ENCODE measurements at regions not wholly inside any gene's neighbourhood (a gene's known extent, or its start where the extent isn't known, plus 50 kb on each side); places are given as distances from the start of the nearest gene placed in this dataset.

DNA sequence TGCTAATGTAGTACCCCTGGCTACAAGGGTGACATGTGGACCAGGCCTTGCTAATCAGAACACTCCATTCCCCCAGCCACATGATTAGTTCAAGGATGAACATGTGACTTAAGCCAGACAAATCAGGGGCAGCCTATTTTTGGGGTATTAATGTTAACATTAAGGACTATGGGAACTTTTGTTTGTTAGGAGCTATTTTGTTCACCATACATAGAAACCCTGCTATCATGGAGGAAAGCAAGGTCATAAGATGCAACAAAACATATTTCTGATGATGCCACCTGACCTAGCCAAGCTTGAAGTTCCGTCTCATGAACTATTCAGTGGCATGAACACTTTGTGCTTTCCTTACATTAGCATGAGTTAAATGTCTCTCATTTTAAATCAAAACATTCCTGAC lies 90.8 kb upstream of the PELI2 start:
- Histone ChIP-seq H3K4me1 (ENCODE audit: control extremely low read depth in 1 of 4, control insufficient read depth in 4 of 4, insufficient read depth in 4 of 4, low read length in 3 of 4) (no peaks in the 10 kb centered on the region), H3K36me3 (ENCODE audit: control insufficient read depth in 4 of 4, insufficient read depth in 4 of 4, low read length in 3 of 4) (no peaks in the 10 kb centered on the region), H3K27me3 (replicated peaks in 2 of 5; ENCODE audit: control insufficient read depth in 4 of 5, insufficient read depth in 5 of 5, low read length in 4 of 5) (no peaks in the 10 kb centered on the region), H3K9me3 (ENCODE audit: control extremely low read depth in 1 of 5, control insufficient read depth in 4 of 5, insufficient read depth in 2 of 5, low read depth in 1 of 5, low read length in 4 of 5) (no peaks in the 10 kb centered on the region), H3K27ac (ENCODE audit: insufficient read depth in 1 of 2, low read depth in 1 of 2, low read length in 2 of 2, poor library complexity in 1 of 2, severe bottlenecking in 2 of 2) (no peak overlapping the region), H3K4me3 (ENCODE audit: control insufficient read depth in 1 of 7, extremely low read depth in 1 of 7, insufficient read depth in 4 of 7, low read depth in 2 of 7, low read length in 6 of 7) (no peak overlapping the region)
- no peak for DNase-seq
- ChIA-PET CTCF (no interaction called here), POLR2A (no interaction called here)
- WGBS (ENCODE audit: insufficient coverage) = 83% methylated on average over 1 of the region's 1 CpG

- 90% methylated on average over 2 of the region's 2 CpGs for WGBS (ENCODE audit: insufficient coverage)
- no peaks in the 10 kb centered on the region for H3K27me3 ChIP-seq (replicated peaks in 2 of 5; ENCODE audit: control insufficient read depth in 4 of 5, insufficient read depth in 5 of 5, low read length in 4 of 5)
- H3K4me1 ChIP-seq (ENCODE audit: control extremely low read depth in 1 of 4, control insufficient read depth in 4 of 4, insufficient read depth in 4 of 4, low read length in 3 of 4) = no peaks in the 10 kb centered on the region
- DNase-seq = no peak
- H3K36me3 ChIP-seq (ENCODE audit: control insufficient read depth in 4 of 4, insufficient read depth in 4 of 4, low read length in 3 of 4) = no peaks in the 10 kb centered on the region
- no peaks in the 10 kb centered on the region for H3K9me3 ChIP-seq (ENCODE audit: control extremely low read depth in 1 of 5, control insufficient read depth in 4 of 5, insufficient read depth in 2 of 5, low read depth in 1 of 5, low read length in 4 of 5)
- POLR2A ChIA-PET = no interaction called here
- CTCF ChIA-PET = interaction anchor here (1.2 kb wide), 1 partner anchor 38 kb away, joined by 4 read pairs; no protein-coding TSS in a partner anchor
- no peak overlapping the region for H3K4me3 ChIP-seq (ENCODE audit: control insufficient read depth in 1 of 7, extremely low read depth in 1 of 7, insufficient read depth in 4 of 7, low read depth in 2 of 7, low read length in 6 of 7)
- no peak overlapping the region for H3K27ac ChIP-seq (ENCODE audit: insufficient read depth in 1 of 2, low read depth in 1 of 2, low read length in 2 of 2, poor library complexity in 1 of 2, severe bottlenecking in 2 of 2)
Observed at GRCh38 chr14:56027916-56028712, 90.1 kb upstream of the PELI2 start.

- no peak for DNase-seq
- Histone ChIP-seq H3K27me3 (replicated peaks in 2 of 5; ENCODE audit: control insufficient read depth in 4 of 5, insufficient read depth in 5 of 5, low read length in 4 of 5) (no peaks in the 10 kb centered on the region), H3K9me3 (ENCODE audit: control extremely low read depth in 1 of 5, control insufficient read depth in 4 of 5, insufficient read depth in 2 of 5, low read depth in 1 of 5, low read length in 4 of 5) (no peaks in the 10 kb centered on the region), H3K4me3 (ENCODE audit: control insufficient read depth in 1 of 7, extremely low read depth in 1 of 7, insufficient read depth in 4 of 7, low read depth in 2 of 7, low read length in 6 of 7) (no peak overlapping the region), H3K27ac (ENCODE audit: insufficient read depth in 1 of 2, low read depth in 1 of 2, low read length in 2 of 2, poor library complexity in 1 of 2, severe bottlenecking in 2 of 2) (no peak overlapping the region), H3K4me1 (ENCODE audit: control extremely low read depth in 1 of 4, control insufficient read depth in 4 of 4, insufficient read depth in 4 of 4, low read length in 3 of 4) (no peaks in the 10 kb centered on the region), H3K36me3 (ENCODE audit: control insufficient read depth in 4 of 4, insufficient read depth in 4 of 4, low read length in 3 of 4) (no peaks in the 10 kb centered on the region)
- ChIA-PET POLR2A (interaction anchor here (0.6 kb wide), 1 partner anchor 593 kb away, joined by 3 read pairs; no protein-coding TSS in a partner anchor), CTCF (interaction anchor here (0.6 kb wide), 1 partner anchor 527 kb away, joined by 4 read pairs; no protein-coding TSS in a partner anchor)
- WGBS (ENCODE audit: insufficient coverage) = 96% methylated on average over 3 of the region's 5 CpGs
Observed at GRCh38 chr14:56036353-56036752, 81.9 kb upstream of the PELI2 start.

GRCh38 chr14:56040121-56040520 lies 78.1 kb upstream of the PELI2 start:
- Histone ChIP-seq H3K27ac (ENCODE audit: insufficient read depth in 1 of 2, low read depth in 1 of 2, low read length in 2 of 2, poor library complexity in 1 of 2, severe bottlenecking in 2 of 2) (no peak overlapping the region), H3K36me3 (ENCODE audit: control insufficient read depth in 4 of 4, insufficient read depth in 4 of 4, low read length in 3 of 4) (no peaks in the 10 kb centered on the region), H3K27me3 (replicated peaks in 2 of 5; ENCODE audit: control insufficient read depth in 4 of 5, insufficient read depth in 5 of 5, low read length in 4 of 5) (no peaks in the 10 kb centered on the region), H3K4me3 (ENCODE audit: control insufficient read depth in 1 of 7, extremely low read depth in 1 of 7, insufficient read depth in 4 of 7, low read depth in 2 of 7, low read length in 6 of 7) (no peak overlapping the region), H3K9me3 (ENCODE audit: control extremely low read depth in 1 of 5, control insufficient read depth in 4 of 5, insufficient read depth in 2 of 5, low read depth in 1 of 5, low read length in 4 of 5) (no peaks in the 10 kb centered on the region), H3K4me1 (ENCODE audit: control extremely low read depth in 1 of 4, control insufficient read depth in 4 of 4, insufficient read depth in 4 of 4, low read length in 3 of 4) (no peaks in the 10 kb centered on the region)
- no CpG with 5 or more reads among the region's 2 CpGs for WGBS (ENCODE audit: insufficient coverage)
- no peak for DNase-seq
- CTCF ChIA-PET = no interaction called here
- POLR2A ChIA-PET = no interaction called here

GRCh38 chr14:56044196-56044595 lies 74.0 kb upstream of the PELI2 start:
- 94% methylated on average over 2 of the region's 2 CpGs for WGBS (ENCODE audit: insufficient coverage)
- ChIA-PET CTCF (interaction anchor here (0.8 kb wide), 1 partner anchor 322 kb away, joined by 3 read pairs; no protein-coding TSS in a partner anchor), POLR2A (no interaction called here)
- H3K4me1 ChIP-seq (ENCODE audit: control extremely low read depth in 1 of 4, control insufficient read depth in 4 of 4, insufficient read depth in 4 of 4, low read length in 3 of 4) = no peaks in the 10 kb centered on the region
- no peak overlapping the region for H3K27ac ChIP-seq (ENCODE audit: insufficient read depth in 1 of 2, low read depth in 1 of 2, low read length in 2 of 2, poor library complexity in 1 of 2, severe bottlenecking in 2 of 2)
- no peaks in the 10 kb centered on the region for H3K9me3 ChIP-seq (ENCODE audit: control extremely low read depth in 1 of 5, control insufficient read depth in 4 of 5, insufficient read depth in 2 of 5, low read depth in 1 of 5, low read length in 4 of 5)
- no peaks in the 10 kb centered on the region for H3K27me3 ChIP-seq (replicated peaks in 2 of 5; ENCODE audit: control insufficient read depth in 4 of 5, insufficient read depth in 5 of 5, low read length in 4 of 5)
- H3K4me3 ChIP-seq (ENCODE audit: control insufficient read depth in 1 of 7, extremely low read depth in 1 of 7, insufficient read depth in 4 of 7, low read depth in 2 of 7, low read length in 6 of 7) = no peak overlapping the region
- no peak for DNase-seq
- no peaks in the 10 kb centered on the region for H3K36me3 ChIP-seq (ENCODE audit: control insufficient read depth in 4 of 4, insufficient read depth in 4 of 4, low read length in 3 of 4)

- Histone ChIP-seq H3K9me3 (ENCODE audit: control extremely low read depth in 1 of 5, control insufficient read depth in 4 of 5, insufficient read depth in 2 of 5, low read depth in 1 of 5, low read length in 4 of 5) (no peaks in the 10 kb centered on the region), H3K4me1 (ENCODE audit: control extremely low read depth in 1 of 4, control insufficient read depth in 4 of 4, insufficient read depth in 4 of 4, low read length in 3 of 4) (no peaks in the 10 kb centered on the region), H3K36me3 (ENCODE audit: control insufficient read depth in 4 of 4, insufficient read depth in 4 of 4, low read length in 3 of 4) (no peaks in the 10 kb centered on the region), H3K27ac (ENCODE audit: insufficient read depth in 1 of 2, low read depth in 1 of 2, low read length in 2 of 2, poor library complexity in 1 of 2, severe bottlenecking in 2 of 2) (no peak overlapping the region), H3K4me3 (ENCODE audit: control insufficient read depth in 1 of 7, extremely low read depth in 1 of 7, insufficient read depth in 4 of 7, low read depth in 2 of 7, low read length in 6 of 7) (no peak overlapping the region), H3K27me3 (replicated peaks in 2 of 5; ENCODE audit: control insufficient read depth in 4 of 5, insufficient read depth in 5 of 5, low read length in 4 of 5) (no peaks in the 10 kb centered on the region)
- WGBS (ENCODE audit: insufficient coverage) = no CpG with 5 or more reads among the region's 1 CpG
- DNase-seq = no peak
- ChIA-PET CTCF (no interaction called here), POLR2A (no interaction called here)
Observed at GRCh38 chr14:56046546-56046945, 71.7 kb upstream of the PELI2 start.

DNA sequence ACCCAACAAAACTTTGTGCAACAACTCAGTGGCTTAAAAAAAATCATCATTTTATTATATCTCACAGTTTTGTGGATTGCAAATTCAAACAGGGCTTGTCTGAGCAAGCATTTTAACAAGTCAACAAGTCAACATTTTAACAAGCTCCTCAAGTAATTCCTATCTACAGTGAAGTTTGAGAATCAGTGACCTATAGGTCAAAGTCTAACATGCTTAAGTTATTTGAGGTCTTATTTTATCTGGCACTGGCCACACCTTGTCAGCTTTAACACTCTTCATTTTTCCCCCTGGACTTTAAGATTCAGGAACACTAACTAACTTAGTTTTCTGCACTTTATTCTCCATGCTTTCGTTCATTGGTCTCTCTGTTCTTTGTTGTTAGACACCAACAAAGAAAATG lies 71.2 kb upstream of the PELI2 start:
- CTCF ChIA-PET = no interaction called here
- no peaks in the 10 kb centered on the region for H3K27me3 ChIP-seq (replicated peaks in 2 of 5; ENCODE audit: control insufficient read depth in 4 of 5, insufficient read depth in 5 of 5, low read length in 4 of 5)

More for the DNA sequence above, 71.2 kb upstream of the PELI2 start:
- Histone ChIP-seq H3K4me3 (ENCODE audit: control insufficient read depth in 1 of 7, extremely low read depth in 1 of 7, insufficient read depth in 4 of 7, low read depth in 2 of 7, low read length in 6 of 7) (no peak overlapping the region), H3K9me3 (ENCODE audit: control extremely low read depth in 1 of 5, control insufficient read depth in 4 of 5, insufficient read depth in 2 of 5, low read depth in 1 of 5, low read length in 4 of 5) (no peaks in the 10 kb centered on the region), H3K36me3 (ENCODE audit: control insufficient read depth in 4 of 4, insufficient read depth in 4 of 4, low read length in 3 of 4) (no peaks in the 10 kb centered on the region), H3K27ac (ENCODE audit: insufficient read depth in 1 of 2, low read depth in 1 of 2, low read length in 2 of 2, poor library complexity in 1 of 2, severe bottlenecking in 2 of 2) (no peak overlapping the region), H3K4me1 (ENCODE audit: control extremely low read depth in 1 of 4, control insufficient read depth in 4 of 4, insufficient read depth in 4 of 4, low read length in 3 of 4) (no peaks in the 10 kb centered on the region)
- no CpG with 5 or more reads among the region's 1 CpG for WGBS (ENCODE audit: insufficient coverage)
- POLR2A ChIA-PET = no interaction called here
- DNase-seq = no peak

All from common myeloid progenitor, CD34-positive (primary cell).